ENCODE measurements at regions not wholly inside any gene's neighbourhood (a gene's known extent, or its start where the extent isn't known, plus 50 kb on each side); places are given as distances from the start of the nearest gene placed in this dataset.

DNA sequence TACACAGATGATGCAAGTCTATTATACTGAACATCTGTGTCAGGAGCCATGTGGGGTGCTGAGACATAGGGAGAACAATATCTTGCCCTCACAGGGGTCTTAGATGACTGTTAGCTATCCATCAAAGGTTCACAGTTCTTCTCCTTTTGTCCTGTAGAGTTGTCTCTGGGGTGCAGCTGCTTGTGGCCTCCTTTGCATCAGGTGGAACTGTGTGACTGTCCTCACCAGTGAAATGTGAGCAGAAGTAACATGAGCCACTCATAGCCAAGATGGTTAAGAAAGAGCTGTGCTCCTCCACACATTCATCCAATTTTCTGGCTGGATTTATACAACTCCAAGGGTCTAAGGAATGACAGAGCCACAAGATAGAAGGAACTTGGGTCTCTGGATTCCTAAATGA is 56.0 kb upstream of the ST8SIA3 start:
- Mint-ChIP-seq H3K4me3 (no peak overlapping the region), H3K4me1 (peaks cover 0 to 6% of the 10 kb centered on the region in 2 experiments; a peak in 2 of 4 replicates), H3K27me3 (ENCODE audit: low read depth) (peaks cover 3% of the 10 kb centered on the region; the same call in 1 of the 2 replicates), H3K27ac (no peak overlapping the region), H3K36me3 (ENCODE audit: insufficient read depth in 1 of 3, low read depth in 3 of 3) (no peaks in the 10 kb centered on the region; a peak in 2 of 7 replicates), H3K9me3 (no peaks in the 10 kb centered on the region)
- Histone ChIP-seq H2BK20ac (ENCODE audit: low read depth, low read length, poor library complexity, severe bottlenecking) (no peak overlapping the region), H3K79me2 (ENCODE audit: insufficient read depth, low read length) (no peaks in the 10 kb centered on the region), H4K8ac (replicated peaks; ENCODE audit: insufficient read length, low read depth, low read length) (no peak overlapping the region), H4K5ac (ENCODE audit: insufficient read length, low read depth, low read length) (no peak overlapping the region), H4K91ac (ENCODE audit: insufficient read length, low read depth, low read length) (no peak overlapping the region), H3K23me2 (ENCODE audit: insufficient read length, low read depth, low read length, poor library complexity, severe bottlenecking) (no peaks in the 10 kb centered on the region), H2BK120ac (ENCODE audit: low read depth, low read length, poor library complexity, severe bottlenecking) (no peak overlapping the region), H3K18ac (ENCODE audit: insufficient read length, low read depth, low read length) (no peak overlapping the region), H3K27ac (ENCODE audit: insufficient read length, low read depth, low read length) (no peak overlapping the region), H2BK12ac (ENCODE audit: insufficient read length, low read depth, low read length) (no peak overlapping the region), H2BK15ac (ENCODE audit: low read depth, low read length) (no peak overlapping the region), H3K4ac (ENCODE audit: low read depth, low read length) (no peak overlapping the region), H3K56ac (ENCODE audit: insufficient read length, low read depth, low read length) (no peak overlapping the region), H3K4me1 (ENCODE audit: insufficient read depth, low read length) (no peaks in the 10 kb centered on the region), H3K14ac (ENCODE audit: insufficient read depth, low read length) (no peak overlapping the region), H3K4me2 (ENCODE audit: insufficient read depth, insufficient read length, low read length) (no peak overlapping the region), H4K20me1 (ENCODE audit: control insufficient read depth, insufficient read depth, insufficient read length) (no peaks in the 10 kb centered on the region), H2AK5ac (ENCODE audit: insufficient read length, low read length) (no peak overlapping the region), H3K9ac (ENCODE audit: extremely low read depth, insufficient read length, low read length) (no peak overlapping the region), H3K27me3 (ENCODE audit: insufficient read depth, low read length) (no peaks in the 10 kb centered on the region), H2AFZ (ENCODE audit: low read length) (no peak overlapping the region), H3K79me1 (ENCODE audit: insufficient read depth, low read depth, low read length, poor library complexity, severe bottlenecking) (no peaks in the 10 kb centered on the region), H3T11ph (ENCODE audit: low read length) (no peak overlapping the region), H2BK5ac (ENCODE audit: insufficient read length, low read length) (no peak overlapping the region), H3K9me3 (ENCODE audit: control insufficient read depth, low read depth, low read length) (no peaks in the 10 kb centered on the region), H3K23ac (ENCODE audit: insufficient read length, low read depth, low read length) (no peak overlapping the region)
- TF ChIP-seq, protein P1, sequence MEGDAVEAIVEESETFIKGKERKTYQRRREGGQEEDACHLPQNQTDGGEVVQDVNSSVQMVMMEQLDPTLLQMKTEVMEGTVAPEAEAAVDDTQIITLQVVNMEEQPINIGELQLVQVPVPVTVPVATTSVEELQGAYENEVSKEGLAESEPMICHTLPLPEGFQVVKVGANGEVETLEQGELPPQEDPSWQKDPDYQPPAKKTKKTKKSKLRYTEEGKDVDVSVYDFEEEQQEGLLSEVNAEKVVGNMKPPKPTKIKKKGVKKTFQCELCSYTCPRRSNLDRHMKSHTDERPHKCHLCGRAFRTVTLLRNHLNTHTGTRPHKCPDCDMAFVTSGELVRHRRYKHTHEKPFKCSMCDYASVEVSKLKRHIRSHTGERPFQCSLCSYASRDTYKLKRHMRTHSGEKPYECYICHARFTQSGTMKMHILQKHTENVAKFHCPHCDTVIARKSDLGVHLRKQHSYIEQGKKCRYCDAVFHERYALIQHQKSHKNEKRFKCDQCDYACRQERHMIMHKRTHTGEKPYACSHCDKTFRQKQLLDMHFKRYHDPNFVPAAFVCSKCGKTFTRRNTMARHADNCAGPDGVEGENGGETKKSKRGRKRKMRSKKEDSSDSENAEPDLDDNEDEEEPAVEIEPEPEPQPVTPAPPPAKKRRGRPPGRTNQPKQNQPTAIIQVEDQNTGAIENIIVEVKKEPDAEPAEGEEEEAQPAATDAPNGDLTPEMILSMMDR (conservative IDR thresholded peaks at IDR 0.05) = no peak
- no peak for DNase-seq
